Body of pancreas (tissue), 4 donors: ENCODE measurements at regions not wholly inside any gene's neighbourhood (a gene's known extent, or its start where the extent isn't known, plus 50 kb on each side); places are given as distances from the start of the nearest gene placed in this dataset.

Experiments used
- ATAC-seq: fragments of 150-250 bp; one replicate; pipeline ENCODE4 v1.9.1; 2016
- DNase-seq, 4 donors: peaks; one replicate each; pipeline ENCODE4 v3.0.0-alpha.2; 2019
- H3K27ac ChIP-seq, 4 donors: fragments of 200-600 bp; sonication (generic); 1 replicate in 3 of 4; 2 replicates in 1 of 4; pipeline versions ENCODE4 v1.5.1 to v1.6.1; 2016 to 2019; ENCODE audit warnings: mild to moderate bottlenecking in 1 of 4, mixed read lengths in 1 of 4, moderate library complexity in 1 of 4
- H3K27me3 ChIP-seq, 2 donors: fragments of 200-600 bp; sonication (generic); one replicate each; pipeline ENCODE4 v1.6.0; 2016; ENCODE audit warnings: mild to moderate bottlenecking in 1 of 2
- H3K36me3 ChIP-seq, 2 donors: fragments of 200-600 bp; sonication (generic); replicated peaks in 1 of 2; 2 replicates each; pipeline ENCODE4 v1.5.1; 2016; ENCODE audit warnings: low read depth in 2 of 2; ENCODE audit not compliant: insufficient read depth in 1 of 2
- H3K4me1 ChIP-seq: fragments of 200-600 bp; sonication (generic); one replicate; pipeline ENCODE4 v1.6.0; 2016
- H3K4me3 ChIP-seq, 2 donors: fragments of 200-600 bp; sonication (generic); 1 replicate in 1 of 2; 2 replicates in 1 of 2; pipeline ENCODE4 v1.5.1; 2016 to 2019
- H3K9me3 ChIP-seq, 3 donors: fragments of 200-600 bp; sonication (generic); 1 replicate in 2 of 3; 2 replicates in 1 of 3; pipeline ENCODE4 v1.5.1; 2016
- POLR2A ChIP-seq, 3 donors: fragments of 450-650 bp; IDR thresholded peaks; one replicate each; pipeline ENCODE4 v1.6.1; 2016; ENCODE audit warnings: antibody characterized with exemption in 3 of 3, mild to moderate bottlenecking in 2 of 3
- WGBS, 2 donors: methylation state at CpG; one replicate each; pipeline ENCODE4 v1.1.5; 2017; 5-methylcytosine and 5-hydroxymethylcytosine counted together
- intact Hi-C: fragments of 100-400 bp; cut with DNase I; formaldehyde crosslinking; loops from one replicate; pipeline ENCODE4 v1.15.1; 2023
- TF ChIP-seq, protein P1 (sequence below), 7 experiments: fragments of 450-650 bp in 4 of 7; fragments of 200-600 bp in 3 of 7; sonication (generic) in 3 of 7; IDR thresholded peaks; one replicate each; pipeline ENCODE4 v1.5.1; 2016 to 2019; ENCODE audit warnings: antibody characterized with exemption in 7 of 7

- Histone ChIP-seq H3K27ac (peak overlapping the region in 1 of 4 donors; percentile 27), H3K4me3 (no peak overlapping the region)
These were observed 122.9 kb upstream of the DAB2 start for GRCh38 chr5:39547553-39548154.

DNA sequence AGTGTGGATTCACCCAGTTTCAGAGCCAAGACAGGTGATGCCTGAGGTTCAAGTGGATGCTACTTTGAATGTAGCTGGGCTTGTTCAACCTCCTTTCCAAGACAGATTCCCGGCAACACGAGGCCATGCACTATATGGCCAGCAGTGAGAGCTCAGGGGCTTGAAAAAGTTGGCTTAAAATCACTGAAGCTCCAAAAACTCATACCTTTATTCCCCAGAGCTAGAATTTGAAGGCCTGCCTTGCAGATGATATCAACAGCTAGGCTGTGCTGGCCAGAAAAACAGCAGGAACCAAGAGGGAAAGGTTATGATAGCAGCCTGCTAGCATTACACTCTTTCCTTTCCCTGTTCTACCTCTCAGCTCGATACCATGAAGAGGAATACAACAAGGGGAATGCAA is 120.2 kb upstream of the DAB2 start:
- H3K36me3 ChIP-seq = no peaks in the 10 kb centered on the region
- H3K4me3 ChIP-seq = no peak overlapping the region
- H3K9me3 ChIP-seq = no peaks in the 10 kb centered on the region
- TF ChIP-seq, protein P1, sequence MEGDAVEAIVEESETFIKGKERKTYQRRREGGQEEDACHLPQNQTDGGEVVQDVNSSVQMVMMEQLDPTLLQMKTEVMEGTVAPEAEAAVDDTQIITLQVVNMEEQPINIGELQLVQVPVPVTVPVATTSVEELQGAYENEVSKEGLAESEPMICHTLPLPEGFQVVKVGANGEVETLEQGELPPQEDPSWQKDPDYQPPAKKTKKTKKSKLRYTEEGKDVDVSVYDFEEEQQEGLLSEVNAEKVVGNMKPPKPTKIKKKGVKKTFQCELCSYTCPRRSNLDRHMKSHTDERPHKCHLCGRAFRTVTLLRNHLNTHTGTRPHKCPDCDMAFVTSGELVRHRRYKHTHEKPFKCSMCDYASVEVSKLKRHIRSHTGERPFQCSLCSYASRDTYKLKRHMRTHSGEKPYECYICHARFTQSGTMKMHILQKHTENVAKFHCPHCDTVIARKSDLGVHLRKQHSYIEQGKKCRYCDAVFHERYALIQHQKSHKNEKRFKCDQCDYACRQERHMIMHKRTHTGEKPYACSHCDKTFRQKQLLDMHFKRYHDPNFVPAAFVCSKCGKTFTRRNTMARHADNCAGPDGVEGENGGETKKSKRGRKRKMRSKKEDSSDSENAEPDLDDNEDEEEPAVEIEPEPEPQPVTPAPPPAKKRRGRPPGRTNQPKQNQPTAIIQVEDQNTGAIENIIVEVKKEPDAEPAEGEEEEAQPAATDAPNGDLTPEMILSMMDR (IDR thresholded peaks at IDR 0.05) = no peak
- no peak for TF ChIP-seq POLR2A (IDR thresholded peaks at IDR 0.05)
- intact Hi-C loops = loop anchor here (5.0 kb wide), 1 partner anchor 168 kb away; no protein-coding TSS in a partner anchor
- no peaks in the 10 kb centered on the region for H3K4me1 ChIP-seq
- 57 to 75% methylated on average over 3 of the region's 3 CpGs for WGBS, 2 donors
- ATAC-seq (no peak), DNase-seq (no peak)
- no peak overlapping the region for H3K27ac ChIP-seq
- no peaks in the 10 kb centered on the region for H3K27me3 ChIP-seq

More at GRCh38 chr5:39547553-39548154, 122.9 kb upstream of the DAB2 start:
- 0 to 1% methylated on average over 9 of the region's 9 CpGs for whole genome bisulfite sequencing, 2 donors
- Histone ChIP-seq H3K36me3 (no peaks in the 10 kb centered on the region), H3K27me3 (no peaks in the 10 kb centered on the region), H3K9me3 (no peaks in the 10 kb centered on the region), H3K4me1 (no peaks in the 10 kb centered on the region)
- no peak for TF ChIP-seq POLR2A (IDR thresholded peaks at IDR 0.05)
- TF ChIP-seq, protein P1 (IDR thresholded peaks at IDR 0.05) = peak; percentile 41 to 80 (median 69)
- DNase-seq = peak; percentile 20 to 58 (median 38)
- intact Hi-C loops = loop anchor here (5.0 kb wide), 1 partner anchor 170 kb away; no protein-coding TSS in a partner anchor
- ATAC-seq = peak; percentile 83

- no peak for DNase-seq
- Histone ChIP-seq H3K27me3 (no peaks in the 10 kb centered on the region), H3K36me3 (no peaks in the 10 kb centered on the region), H3K9me3 (no peaks in the 10 kb centered on the region), H3K27ac (peak overlapping the region in 1 of 4 donors; percentile 30), H3K4me3 (no peak overlapping the region), H3K4me1 (peaks cover 9% of the 10 kb centered on the region)
- 67 to 68% methylated on average over 3 of the region's 3 CpGs for WGBS, 2 donors
- intact Hi-C loops = no loop called here
- no peak for ATAC-seq
- TF ChIP-seq, protein P1 (IDR thresholded peaks at IDR 0.05) = no peak
- TF ChIP-seq POLR2A (IDR thresholded peaks at IDR 0.05) = no peak
These were observed 118.6 kb upstream of the DAB2 start for GRCh38 chr5:39543335-39543734.

- peaks cover 9% of the 10 kb centered on the region for H3K4me1 ChIP-seq
- no peaks in the 10 kb centered on the region for H3K36me3 ChIP-seq
- DNase-seq (no peak), ATAC-seq (no peak)
- WGBS, 2 donors = 70 to 73% methylated on average over 3 of the region's 3 CpGs
- no peak overlapping the region for H3K4me3 ChIP-seq
- H3K27me3 ChIP-seq = no peaks in the 10 kb centered on the region
- peak overlapping the region in 1 of 4 donors; percentile 30 for H3K27ac ChIP-seq
- intact Hi-C loops = no loop called here
- H3K9me3 ChIP-seq = no peaks in the 10 kb centered on the region
- TF ChIP-seq, protein P1 (IDR thresholded peaks at IDR 0.05) = no peak
- TF ChIP-seq POLR2A (IDR thresholded peaks at IDR 0.05) = no peak
These were observed 117.9 kb upstream of the DAB2 start for GRCh38 chr5:39542511-39543285.
